GM12873 (cell line): ENCODE measurements at regions not wholly inside any gene's neighbourhood (a gene's known extent, or its start where the extent isn't known, plus 50 kb on each side); places are given as distances from the start of the nearest gene placed in this dataset.

Experiments
- CTCF ChIP-seq: IDR thresholded peaks from 2 replicates; pipeline ENCODE4 v1.5.1; 2012; ENCODE audit warnings: low read depth, mild to moderate bottlenecking, moderate library complexity, low read length, control low read depth; ENCODE audit not compliant: insufficient read depth; ENCODE audit errors: missing control alignments

DNA sequence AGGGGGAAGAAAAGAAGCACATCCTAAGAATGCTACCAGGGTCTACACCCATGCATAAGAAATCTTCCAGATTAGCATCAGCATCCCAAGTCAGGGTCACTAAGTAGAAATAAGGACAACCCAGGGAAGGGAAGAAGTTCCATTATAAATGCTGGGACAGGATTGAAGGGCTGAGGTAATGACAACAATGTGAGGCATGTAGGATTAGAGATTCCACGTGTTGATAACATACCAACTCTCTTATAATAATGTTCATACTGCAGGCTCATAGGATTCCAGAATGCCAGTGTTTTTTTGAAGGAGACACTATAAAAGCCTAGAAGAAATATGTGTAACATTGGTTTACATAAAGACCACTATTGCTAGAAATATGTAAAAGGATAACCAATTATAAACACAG, 201.2 kb downstream of the MID1IP1 start:
- TF ChIP-seq CTCF = no peak

GRCh38 chrX:39008549-39008948, 207.3 kb downstream of the MID1IP1 start:
- TF ChIP-seq CTCF = no peak

GRCh38 chrX:39011454-39012221, 210.4 kb downstream of the MID1IP1 start:
- TF ChIP-seq CTCF = no peak

- no peak for TF ChIP-seq CTCF
These were observed 211.4 kb downstream of the MID1IP1 start for GRCh38 chrX:39012621-39013111.

DNA sequence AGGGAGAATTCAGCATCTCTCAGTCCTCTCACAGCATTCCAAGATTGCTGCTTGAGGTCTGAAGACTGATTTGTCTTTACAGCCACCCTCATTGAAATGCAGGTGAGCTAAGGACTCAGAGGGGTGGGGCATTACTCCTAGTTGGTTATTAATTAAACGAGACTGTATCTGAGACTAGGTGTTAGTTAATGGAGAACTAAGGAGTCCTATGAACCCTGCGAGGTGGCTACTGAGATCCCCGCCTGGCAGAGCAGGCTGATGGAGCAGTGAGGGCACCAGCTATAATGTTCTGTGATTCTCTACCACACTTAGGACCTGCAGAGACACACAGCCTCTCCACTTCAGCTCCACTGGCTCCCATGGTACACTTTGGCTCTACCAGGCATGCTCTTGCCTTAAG, 215.3 kb downstream of the MID1IP1 start:
- TF ChIP-seq CTCF = no peak

- TF ChIP-seq CTCF = no peak
These were observed 215.8 kb downstream of the MID1IP1 start for GRCh38 chrX:39017077-39017476.

- no peak for TF ChIP-seq CTCF
These were observed 216.5 kb downstream of the MID1IP1 start for GRCh38 chrX:39017716-39018115.
